BE2C (cell line): ENCODE measurements at regions not wholly inside any gene's neighbourhood (a gene's known extent, or its start where the extent isn't known, plus 50 kb on each side); places are given as distances from the start of the nearest gene placed in this dataset.

Source experiments
- DNase-seq: peaks from one replicate; pipeline ENCODE4 v3.0.0-alpha.2; 2020
- H3K27me3 ChIP-seq: fragments of 250-450 bp; sonication (Bioruptor Pico); 2 replicates; pipeline ENCODE4 v1.5.1; 2020; ENCODE audit warnings: mild to moderate bottlenecking
- H3K36me3 ChIP-seq: fragments of 250-450 bp; sonication (Bioruptor Pico); 2 replicates; pipeline ENCODE4 v1.5.1; 2020; ENCODE audit warnings: mild to moderate bottlenecking
- H3K4me1 ChIP-seq: fragments of 250-450 bp; sonication (Bioruptor Pico); 2 replicates; pipeline ENCODE4 v1.5.1; 2020
- H3K4me3 ChIP-seq: 2 replicates; pipeline ENCODE4 v1.5.1; 2011; ENCODE audit warnings: low read depth, low read length
- H3K9me3 ChIP-seq: fragments of 250-450 bp; sonication (Bioruptor Pico); 2 replicates; pipeline ENCODE4 v1.5.1; 2020
- CTCF ChIP-seq: IDR thresholded peaks from 2 replicates; pipeline ENCODE4 v1.5.1; 2012; ENCODE audit warnings: mild to moderate bottlenecking, low read depth, low read length

GRCh38 chr13:37385248-37385647 is 213.3 kb downstream of the POSTN start:
- Histone ChIP-seq H3K27me3 (0 out of 2 replicates have a peak, but pooled peaks cover 5% of the 10 kb centered on the region), H3K9me3 (no peaks in the 10 kb centered on the region), H3K36me3 (no peaks in the 10 kb centered on the region), H3K4me1 (no peaks in the 10 kb centered on the region), H3K4me3 (no peak overlapping the region)
- TF ChIP-seq CTCF: no peak
- DNase-seq: no peak

DNA sequence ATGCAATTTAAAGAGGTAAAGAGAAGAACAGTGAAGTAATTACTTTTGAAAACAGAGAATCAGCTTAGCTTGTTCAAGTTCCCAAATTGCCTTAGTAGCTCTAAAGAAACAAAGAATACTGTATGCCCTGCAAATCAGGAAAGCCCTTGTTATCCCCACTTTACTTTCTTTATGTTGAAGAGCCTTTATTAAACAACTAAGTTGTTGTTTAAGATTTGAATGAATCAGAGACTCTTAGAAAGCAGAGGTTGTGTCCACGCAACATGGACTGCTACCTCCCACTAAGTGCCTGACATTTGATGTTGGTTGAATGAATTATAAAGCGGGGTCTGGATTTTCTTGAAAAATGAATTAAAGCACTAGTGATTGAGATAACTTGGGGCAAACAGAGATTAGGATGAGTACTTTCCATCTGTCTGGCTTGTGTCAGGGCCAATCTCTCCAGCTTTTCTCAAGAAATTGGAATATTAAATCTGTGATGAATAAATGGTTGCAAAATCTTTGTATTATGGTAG is 214.7 kb downstream of the POSTN start:
- Histone ChIP-seq H3K4me3 (no peak overlapping the region), H3K27me3 (0 out of 2 replicates have a peak, but pooled peaks cover 5% of the 10 kb centered on the region), H3K9me3 (no peaks in the 10 kb centered on the region), H3K36me3 (no peaks in the 10 kb centered on the region), H3K4me1 (no peaks in the 10 kb centered on the region)
- no peak for DNase-seq
- TF ChIP-seq CTCF: no peak

- DNase-seq: no peak
- no peak for TF ChIP-seq CTCF
- H3K27me3 ChIP-seq: 0 out of 2 replicates have a peak, but pooled peaks cover 5% of the 10 kb centered on the region
- no peak overlapping the region for H3K4me3 ChIP-seq
- no peaks in the 10 kb centered on the region for H3K9me3 ChIP-seq
- no peaks in the 10 kb centered on the region for H3K4me1 ChIP-seq
- no peaks in the 10 kb centered on the region for H3K36me3 ChIP-seq
Observed at GRCh38 chr13:37383046-37383445, 215.5 kb downstream of the POSTN start.

GRCh38 chr13:37382146-37382545 is 216.4 kb downstream of the POSTN start:
- Histone ChIP-seq H3K4me3 (no peak overlapping the region), H3K4me1 (no peaks in the 10 kb centered on the region), H3K36me3 (no peaks in the 10 kb centered on the region), H3K9me3 (no peaks in the 10 kb centered on the region), H3K27me3 (0 out of 2 replicates have a peak, but pooled peaks cover 5% of the 10 kb centered on the region)
- no peak for DNase-seq
- no peak for TF ChIP-seq CTCF

- Histone ChIP-seq H3K36me3 (no peaks in the 10 kb centered on the region), H3K4me1 (no peaks in the 10 kb centered on the region), H3K27me3 (0 out of 2 replicates have a peak, but pooled peaks cover 5% of the 10 kb centered on the region), H3K4me3 (no peak overlapping the region), H3K9me3 (no peaks in the 10 kb centered on the region)
- DNase-seq: no peak
- no peak for TF ChIP-seq CTCF
Observed at GRCh38 chr13:37381502-37381901, 217.1 kb downstream of the POSTN start.

DNA sequence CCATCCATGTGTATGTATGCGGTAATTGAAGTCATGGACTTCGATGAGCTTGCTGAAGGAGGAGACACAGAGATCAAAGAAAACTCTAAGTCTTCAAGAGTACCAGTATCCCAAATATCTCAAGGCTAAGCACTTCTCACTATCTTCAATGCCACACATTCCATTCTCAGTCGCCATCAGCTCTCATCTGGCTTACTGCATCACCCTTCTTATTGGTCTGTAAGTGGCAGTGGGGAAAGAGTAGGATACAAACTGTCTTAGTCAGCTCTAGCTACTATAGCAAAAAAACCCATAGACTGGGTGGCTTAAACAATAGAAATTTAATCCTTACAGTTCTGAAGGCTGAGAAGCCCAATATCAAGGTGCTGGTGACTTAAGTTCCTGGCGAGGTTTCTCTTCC is 218.7 kb downstream of the POSTN start:
- no peak for DNase-seq
- Histone ChIP-seq H3K4me3 (no peak overlapping the region), H3K4me1 (no peaks in the 10 kb centered on the region), H3K27me3 (0 out of 2 replicates have a peak, but pooled peaks cover 5% of the 10 kb centered on the region), H3K9me3 (no peaks in the 10 kb centered on the region), H3K36me3 (no peaks in the 10 kb centered on the region)
- no peak for TF ChIP-seq CTCF
